ENCODE measurements at regions not wholly inside any gene's neighbourhood (a gene's known extent, or its start where the extent isn't known, plus 50 kb on each side); places are given as distances from the start of the nearest gene placed in this dataset.

GRCh38 chrX:68917799-68918198, 89.0 kb downstream of the EFNB1 start:
- DNase-seq: no peak

GRCh38 chrX:68916891-68917290, 88.1 kb downstream of the EFNB1 start:
- no peak for DNase-seq

- no peak for DNase-seq
Measured at GRCh38 chrX:68915778-68916177, 87.0 kb downstream of the EFNB1 start.

GRCh38 chrX:68914479-68914946, 85.7 kb downstream of the EFNB1 start:
- no peak for DNase-seq

GRCh38 chrX:68913249-68913547, 84.4 kb downstream of the EFNB1 start:
- no peak for DNase-seq

- DNase-seq: no peak
Measured at GRCh38 chrX:68912113-68912512, 83.3 kb downstream of the EFNB1 start.

GRCh38 chrX:68910731-68911428, 82.1 kb downstream of the EFNB1 start:
- no peak for DNase-seq

- DNase-seq: no peak
Measured at GRCh38 chrX:68909945-68910344, 81.1 kb downstream of the EFNB1 start.

- DNase-seq: no peak
Measured at GRCh38 chrX:68908071-68908470, 79.2 kb downstream of the EFNB1 start.

GRCh38 chrX:68902706-68903504, 74.1 kb downstream of the EFNB1 start:
- no peak for DNase-seq

GRCh38 chrX:68901519-68901918, 72.7 kb downstream of the EFNB1 start:
- DNase-seq: no peak

- DNase-seq: no peak
Measured at GRCh38 chrX:68898598-68898997, 69.8 kb downstream of the EFNB1 start.

GRCh38 chrX:68897118-68897945, 68.5 kb downstream of the EFNB1 start:
- DNase-seq: no peak

GRCh38 chrX:68896581-68896980, 67.8 kb downstream of the EFNB1 start:
- DNase-seq: no peak

GRCh38 chrX:68895778-68896177, 67.0 kb downstream of the EFNB1 start:
- DNase-seq: no peak

- no peak for DNase-seq
Measured at GRCh38 chrX:68895341-68895755, 66.5 kb downstream of the EFNB1 start.

- DNase-seq: no peak
Measured at GRCh38 chrX:68894513-68895340, 65.9 kb downstream of the EFNB1 start.

GRCh38 chrX:68894142-68894512, 65.3 kb downstream of the EFNB1 start:
- no peak for DNase-seq

- DNase-seq: no peak
Measured at GRCh38 chrX:68892651-68893050, 63.8 kb downstream of the EFNB1 start.

- DNase-seq: no peak
Measured at GRCh38 chrX:68892134-68892533, 63.3 kb downstream of the EFNB1 start.
